GM18951 (cell line): ENCODE measurements at regions not wholly inside any gene's neighbourhood (a gene's known extent, or its start where the extent isn't known, plus 50 kb on each side); places are given as distances from the start of the nearest gene placed in this dataset.
"Not testable (repeated sequence)": the region's sequence is repeated elsewhere in the genome, so short reads cannot be mapped to it uniquely, and the experiment has no call there.

Experiments used
- in situ Hi-C: fragments of 300-500 bp; cut with MboI; formaldehyde crosslinking; loops from one replicate; pipeline ENCODE4 v1.12.0; 2022; ENCODE audit warnings: low sequenced_read_pairs, mixed read lengths, inconsistent platforms; ENCODE audit not compliant: unreplicated experiment

GRCh38 chr2:97315358-97315757 is 202.4 kb downstream of the ANKRD36 start:
- in situ Hi-C loops: not testable (repeated sequence)

DNA sequence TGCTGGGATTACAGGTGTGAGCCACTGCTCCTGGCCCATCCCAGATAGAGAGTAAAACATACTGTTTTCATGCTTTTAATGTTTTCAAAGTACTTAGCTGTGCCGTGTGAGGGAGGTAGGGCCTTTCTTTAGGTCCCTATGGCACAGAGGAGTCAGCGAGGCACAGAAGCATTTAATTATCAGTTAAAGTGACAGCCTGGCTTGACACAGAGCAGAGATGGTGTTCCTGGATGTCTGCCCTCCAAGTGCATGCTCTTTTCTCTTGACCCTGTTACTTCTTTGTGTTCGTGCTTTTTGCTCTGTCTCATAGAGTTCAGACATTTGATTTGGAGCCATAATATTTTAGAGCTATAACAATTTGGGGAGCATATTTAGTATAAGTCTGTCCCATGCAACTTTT is 199.5 kb downstream of the ANKRD36 start:
- in situ Hi-C loops: not testable (repeated sequence)

- in situ Hi-C loops: not testable (repeated sequence)
Observed at GRCh38 chr2:97305426-97305825, 192.5 kb downstream of the ANKRD36 start.

DNA sequence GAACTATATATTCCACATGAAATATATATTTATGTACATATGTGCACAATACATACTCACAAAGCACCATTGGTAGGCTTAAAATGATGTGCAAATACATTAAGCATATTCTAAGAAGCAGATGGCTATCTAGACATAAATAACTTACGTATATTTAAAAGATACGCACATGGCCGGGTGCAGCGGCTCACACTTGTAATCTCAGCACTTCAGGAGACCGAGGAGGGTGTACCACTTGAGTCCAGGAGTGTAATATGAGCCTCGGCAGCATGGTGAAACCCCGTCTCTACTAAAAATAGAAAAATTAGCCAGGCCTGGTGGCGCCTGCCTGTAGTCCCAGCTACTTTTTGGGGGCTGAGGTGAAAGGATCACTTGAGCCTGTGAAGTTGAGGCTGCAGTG is 189.9 kb downstream of the ANKRD36 start:
- in situ Hi-C loops: not testable (repeated sequence)

DNA sequence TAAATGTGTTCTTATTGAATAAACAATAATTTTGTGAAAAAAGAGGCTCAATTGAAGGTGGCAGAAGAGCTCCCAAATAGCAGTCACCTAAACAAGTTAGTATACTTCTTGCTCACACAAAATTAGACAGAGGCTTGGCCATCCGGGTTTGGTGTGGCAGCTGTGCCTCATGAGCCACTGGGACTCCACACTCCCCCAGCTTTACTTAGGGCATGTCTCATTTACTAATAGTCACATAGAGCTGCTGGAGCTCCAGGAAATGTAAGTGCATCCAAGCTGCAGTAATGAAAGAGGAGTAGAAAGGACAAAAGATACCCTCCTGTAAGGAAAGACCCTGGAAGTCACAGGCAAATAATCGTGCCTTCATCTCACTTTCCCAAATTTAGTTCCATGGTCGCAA is 188.8 kb downstream of the ANKRD36 start:
- in situ Hi-C loops: not testable (repeated sequence)
